GM21390 (cell line): ENCODE measurements at regions not wholly inside any gene's neighbourhood (a gene's known extent, or its start where the extent isn't known, plus 50 kb on each side); places are given as distances from the start of the nearest gene placed in this dataset.

Experiments
- ATAC-seq: cut with Tn5 transposase; IDR thresholded peaks from one replicate; pipeline ENCODE4 v1.9.1; 2021; ENCODE audit not compliant: unreplicated experiment

DNA sequence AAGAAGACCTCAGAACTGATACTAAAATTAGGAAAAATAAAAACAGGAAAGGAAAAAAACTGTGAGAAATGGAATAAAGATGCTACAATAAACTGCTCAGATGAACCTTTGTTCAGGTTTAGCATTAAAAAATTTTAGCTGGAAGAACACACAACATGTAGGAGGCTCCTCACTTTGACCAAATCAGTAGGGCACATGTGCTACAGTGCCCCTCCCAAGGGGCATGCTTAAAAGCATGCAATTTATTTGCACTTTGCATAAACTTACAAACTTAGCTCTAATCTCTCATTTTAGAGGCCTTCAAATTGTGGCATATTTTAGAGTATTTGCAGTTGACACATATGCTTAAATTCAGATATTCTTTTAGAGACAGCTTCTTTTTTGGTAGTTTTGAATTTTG, 570.2 kb downstream of the UTRN start:
- no peak for ATAC-seq

DNA sequence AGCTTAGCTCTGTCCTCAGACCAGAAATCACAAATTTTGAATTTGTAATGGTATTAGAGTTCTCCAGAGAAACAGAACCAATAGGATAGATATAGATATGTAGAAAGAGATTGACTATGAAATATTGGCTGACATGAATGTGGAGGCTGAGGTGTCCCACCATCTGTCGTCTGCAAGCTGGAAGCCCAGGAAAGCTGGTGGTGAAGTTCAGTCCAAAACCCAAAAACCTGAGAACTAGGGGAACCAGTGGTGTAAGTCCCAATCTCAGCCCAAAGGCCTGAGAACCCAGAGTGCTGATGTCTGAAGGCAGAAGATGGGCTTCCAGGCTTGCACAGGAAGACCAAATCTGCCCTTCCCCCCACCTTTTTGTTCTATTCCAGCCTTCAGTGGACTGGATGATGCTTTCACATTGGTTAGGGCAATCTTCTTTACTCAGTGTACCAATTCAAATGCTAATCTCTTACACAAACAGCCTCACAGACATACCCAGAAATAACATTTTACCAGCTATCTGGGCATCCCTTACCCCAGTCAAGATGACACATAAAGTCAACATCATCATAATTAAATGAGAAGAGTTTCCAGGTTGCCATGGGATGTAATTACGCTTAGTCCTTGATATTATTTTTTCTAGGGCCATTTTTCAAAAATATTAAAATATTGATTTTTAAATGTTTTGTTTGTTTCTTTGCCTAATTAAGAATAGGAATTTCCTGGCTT, 570.8 kb downstream of the UTRN start:
- no peak for ATAC-seq

DNA sequence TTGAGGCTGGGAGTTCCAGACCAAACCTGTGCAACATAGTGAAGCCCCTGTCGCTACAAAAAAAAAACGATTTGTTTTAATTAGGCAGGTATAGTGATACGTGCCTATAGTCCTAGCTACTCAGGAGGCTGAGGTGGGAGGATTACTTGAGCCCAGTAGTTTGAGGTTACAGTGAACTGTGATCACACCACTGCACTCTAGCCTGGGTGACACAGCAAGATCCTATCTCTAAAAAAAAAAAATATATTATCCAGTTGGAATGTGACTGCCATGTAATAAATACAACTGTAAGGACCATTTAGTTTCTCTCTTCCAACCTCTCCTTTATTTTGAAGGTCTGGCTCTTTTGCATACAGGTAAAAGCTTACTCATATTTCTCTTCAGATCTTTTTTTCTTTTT, 571.5 kb downstream of the UTRN start:
- ATAC-seq, result no peak

DNA sequence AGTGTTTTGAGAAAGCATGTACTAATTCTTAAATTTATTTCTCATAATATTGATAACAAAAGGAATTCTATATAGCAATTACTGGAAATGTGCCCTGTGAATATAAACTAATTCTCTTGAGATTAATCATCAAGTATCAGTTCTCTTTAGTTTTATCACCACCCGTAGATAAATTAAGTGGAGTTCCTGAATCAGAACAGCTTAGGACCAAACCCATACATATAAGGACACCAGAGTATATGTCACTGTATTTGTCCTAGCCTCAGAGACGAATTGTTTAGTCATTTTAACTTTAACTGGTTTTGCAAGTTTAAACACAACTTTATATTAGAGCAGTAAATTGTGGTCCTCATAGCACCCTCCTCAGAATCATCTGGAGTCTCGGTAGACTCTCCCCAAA, 572.0 kb downstream of the UTRN start:
- ATAC-seq, result no peak

DNA sequence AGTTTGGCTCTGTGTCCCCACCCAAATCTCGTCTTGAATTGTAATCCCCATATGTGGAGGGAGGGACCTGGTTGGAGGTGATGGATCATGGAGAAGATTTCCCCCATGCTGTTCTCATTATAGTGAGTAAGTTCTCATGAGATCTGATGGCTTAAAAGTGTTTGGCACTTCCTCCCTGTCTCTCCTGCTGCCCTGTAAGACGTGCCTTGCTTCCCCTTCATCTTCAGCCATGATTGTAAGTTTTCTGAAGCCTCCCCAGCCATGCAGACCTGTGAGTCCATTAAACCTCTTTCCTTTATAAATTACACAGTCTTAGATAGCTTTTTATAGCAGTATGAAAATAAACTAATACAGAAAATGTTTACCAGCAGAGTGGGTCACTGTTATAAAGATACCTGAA, 577.6 kb downstream of the UTRN start:
- ATAC-seq, result no peak

DNA sequence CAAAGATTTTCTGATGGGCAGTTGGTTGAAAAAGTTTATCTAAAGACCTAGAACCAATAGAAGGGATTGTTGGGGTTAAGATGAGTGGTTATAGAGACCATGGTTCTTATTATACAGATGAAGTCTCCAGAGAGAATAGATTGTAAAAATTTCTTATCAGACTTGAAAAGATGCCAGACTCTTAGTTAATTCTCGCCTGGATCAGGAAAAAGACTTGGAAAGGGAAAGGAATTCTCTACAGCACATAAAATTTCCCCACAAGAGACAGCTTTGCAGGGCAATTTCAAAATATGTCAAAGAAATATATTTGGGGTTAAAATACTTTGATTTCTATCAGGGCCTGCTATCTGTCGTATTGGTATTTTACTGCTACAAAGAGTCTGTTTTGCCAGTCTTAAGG, 582.6 kb downstream of the UTRN start:
- ATAC-seq, result no peak

DNA sequence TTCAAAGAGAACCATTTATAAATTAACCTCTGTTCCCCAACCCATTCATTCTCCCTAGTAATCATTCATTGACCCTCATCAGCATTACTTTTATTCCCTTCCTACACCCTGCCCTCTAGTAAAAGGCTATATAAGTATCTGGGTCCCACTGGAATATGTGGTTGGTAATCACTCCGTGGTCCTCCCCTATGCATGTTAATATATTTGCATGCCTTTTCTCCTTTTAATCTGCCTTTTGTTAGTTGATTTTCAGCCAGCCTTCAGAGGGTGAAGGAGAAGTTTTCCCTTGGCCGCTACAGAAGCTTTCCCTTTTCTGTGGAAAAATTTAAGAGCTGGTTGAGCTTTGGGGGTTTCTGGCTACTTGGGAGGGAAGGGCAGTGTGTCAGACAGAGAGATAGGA, 585.6 kb downstream of the UTRN start:
- no peak for ATAC-seq

DNA sequence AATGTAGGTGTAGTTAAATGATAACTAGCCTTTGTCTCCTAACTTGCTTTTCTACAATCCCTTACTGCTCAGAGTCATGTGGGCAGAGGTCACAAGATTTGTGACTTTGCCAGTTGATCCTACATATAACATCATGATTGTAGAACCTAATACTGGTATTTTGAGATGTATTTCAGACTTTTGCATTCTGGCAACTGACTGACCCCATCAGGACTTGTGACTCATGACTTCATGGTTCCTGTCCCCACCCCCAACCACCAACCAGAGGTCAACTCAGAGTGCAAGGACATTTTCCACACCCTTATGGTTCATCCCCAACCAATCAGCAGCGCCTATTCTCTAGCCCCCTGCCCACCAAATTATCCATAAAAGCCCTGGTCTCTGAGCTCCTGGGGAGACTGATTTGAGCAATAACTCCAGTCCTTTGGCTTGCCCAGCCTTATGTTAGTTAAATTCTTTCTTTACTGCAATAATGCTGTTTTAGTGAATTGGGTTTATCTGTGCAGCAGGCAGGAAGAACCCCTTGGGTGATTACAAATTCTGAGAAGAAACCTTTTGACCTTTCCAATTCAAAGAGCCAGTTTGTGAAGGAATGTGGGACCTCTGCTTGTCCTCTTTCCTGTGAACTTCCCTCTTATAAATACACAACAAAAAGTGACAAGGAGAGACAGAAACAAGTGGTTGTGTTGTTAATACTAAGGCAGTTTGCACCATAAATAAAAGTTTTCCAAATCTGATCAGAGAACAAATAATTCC, 588.7 kb downstream of the UTRN start:
- no peak for ATAC-seq

DNA sequence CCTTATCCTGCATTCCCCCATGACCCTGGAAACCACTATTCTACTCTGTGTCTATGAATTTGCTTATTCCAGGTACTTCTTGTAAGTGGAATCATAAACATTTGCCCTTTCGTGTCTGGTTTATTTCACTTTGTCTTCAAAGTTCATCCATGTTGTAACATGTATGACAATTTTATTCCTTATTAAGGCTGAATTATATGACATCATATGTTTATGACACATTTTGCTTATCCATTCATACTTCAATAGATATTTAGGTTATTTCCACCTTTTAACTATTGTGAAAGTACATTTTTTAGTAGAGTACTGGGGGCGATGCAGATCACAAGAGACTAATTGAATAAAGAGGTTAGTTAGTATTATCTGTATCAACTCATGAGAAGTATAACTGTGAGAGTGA, 591.6 kb downstream of the UTRN start:
- no peak for ATAC-seq

DNA sequence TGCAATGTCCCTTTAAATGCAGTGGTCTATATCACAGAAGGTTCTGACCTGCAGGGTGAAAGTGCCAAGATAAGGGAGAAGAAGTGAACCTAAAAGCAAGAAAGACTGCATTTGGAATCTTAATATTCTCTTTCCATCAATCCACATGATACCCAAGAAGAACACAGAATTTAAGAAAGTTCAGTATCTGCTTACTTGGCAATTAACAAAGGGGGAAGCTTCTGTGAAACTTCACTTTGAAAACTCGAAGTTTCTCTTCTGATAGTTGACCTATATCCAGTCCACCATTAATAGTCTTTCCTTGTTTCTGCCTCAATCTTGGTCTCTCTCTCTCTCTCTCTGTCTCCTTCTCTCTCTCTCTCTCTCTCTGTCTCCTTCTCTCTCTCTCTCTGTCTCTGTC, 592.0 kb downstream of the UTRN start:
- no peak for ATAC-seq

DNA sequence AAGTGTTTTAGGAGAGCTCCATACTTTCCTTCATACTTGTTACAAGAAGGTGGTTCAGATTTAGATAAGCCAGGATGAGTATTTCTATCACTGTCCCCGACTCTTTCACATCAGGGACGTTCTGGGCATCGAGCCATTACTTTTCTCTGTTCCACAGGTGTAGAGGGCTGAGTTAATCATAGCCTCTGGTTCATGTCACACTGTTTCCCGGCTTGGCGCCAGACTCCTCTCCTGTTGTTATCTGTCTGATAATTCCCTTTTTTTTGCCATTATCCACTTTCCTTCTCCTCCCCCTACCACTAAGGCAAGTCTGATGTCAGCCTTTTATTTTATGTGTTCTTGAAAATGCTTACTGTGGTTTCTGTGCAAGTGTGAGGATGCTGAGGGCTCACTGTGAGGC, 593.4 kb downstream of the UTRN start:
- ATAC-seq, result no peak

DNA sequence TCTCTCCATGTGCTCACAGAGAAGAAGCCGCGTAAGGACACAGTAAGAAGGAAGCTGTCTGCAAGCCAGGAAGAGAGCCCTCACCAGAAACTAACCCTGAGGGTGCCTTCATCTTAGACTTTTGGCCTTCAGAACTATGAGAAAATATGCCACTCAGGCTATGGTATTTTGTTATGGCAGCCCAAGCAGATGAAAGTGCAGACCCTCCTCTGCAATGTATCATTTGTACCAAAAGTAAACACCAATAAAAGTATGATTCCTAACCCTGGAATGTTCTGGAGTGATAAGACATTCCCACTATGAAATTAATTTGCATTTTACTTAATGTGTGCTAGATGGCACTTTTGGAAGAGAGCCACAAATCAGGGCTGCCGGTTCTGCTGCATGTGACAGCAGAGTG, 594.3 kb downstream of the UTRN start:
- ATAC-seq, result no peak

DNA sequence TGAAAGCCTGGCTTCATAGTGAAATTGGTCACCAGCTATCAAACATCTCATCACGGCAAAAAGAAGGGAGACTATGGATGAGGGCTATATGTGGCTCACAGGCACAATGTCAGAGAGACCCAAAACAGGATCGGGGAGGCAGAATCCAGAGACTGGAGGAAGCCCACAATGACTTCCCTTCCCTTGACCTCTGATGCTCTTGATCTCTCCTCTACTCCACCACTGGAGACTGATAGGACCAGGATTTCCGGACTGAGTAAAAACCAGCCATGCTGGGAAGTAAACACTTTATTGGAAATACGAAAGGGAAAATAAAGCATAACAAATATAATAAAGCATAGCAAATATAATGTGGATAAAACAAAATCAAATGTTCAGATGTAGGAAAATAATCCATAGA, 597.3 kb downstream of the UTRN start:
- no peak for ATAC-seq

DNA sequence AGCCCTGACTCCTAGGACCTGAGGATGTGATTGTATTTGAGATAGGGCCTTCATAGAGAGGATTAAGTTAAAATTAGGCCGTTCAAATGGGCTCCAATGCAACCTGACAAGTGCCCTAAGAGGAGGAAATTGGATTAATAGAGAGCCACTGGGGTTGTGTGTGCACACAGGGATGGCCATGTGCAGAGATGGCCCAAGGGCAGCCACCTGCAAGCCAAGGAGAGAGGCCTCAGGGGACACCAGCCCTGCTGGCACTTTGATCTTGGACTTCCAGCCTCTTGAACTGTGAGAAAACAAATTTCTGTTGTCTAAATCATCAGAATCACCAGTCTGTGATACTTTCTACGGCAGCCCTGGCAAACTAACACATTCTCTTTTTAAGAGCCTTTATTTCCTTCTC, 598.8 kb downstream of the UTRN start:
- ATAC-seq, result no peak

DNA sequence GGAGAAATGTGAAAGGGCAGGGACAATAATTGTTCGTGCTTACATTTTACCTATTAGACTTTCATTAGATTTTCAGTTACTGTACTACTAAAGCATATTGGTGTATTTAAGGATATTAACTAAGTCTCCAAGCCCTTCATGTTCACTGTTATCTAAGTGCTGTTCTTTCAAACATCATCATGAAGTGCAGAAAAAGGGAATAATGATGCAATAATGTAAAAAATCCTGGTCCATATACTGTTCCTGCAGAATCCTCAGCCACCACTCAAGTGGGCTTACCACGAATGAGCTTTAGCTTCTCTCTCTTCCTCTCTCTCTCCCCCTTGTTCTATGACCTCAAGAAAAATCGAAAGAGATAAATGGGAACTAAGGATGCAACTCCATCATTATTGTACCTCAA, 600.7 kb downstream of the UTRN start:
- no peak for ATAC-seq

DNA sequence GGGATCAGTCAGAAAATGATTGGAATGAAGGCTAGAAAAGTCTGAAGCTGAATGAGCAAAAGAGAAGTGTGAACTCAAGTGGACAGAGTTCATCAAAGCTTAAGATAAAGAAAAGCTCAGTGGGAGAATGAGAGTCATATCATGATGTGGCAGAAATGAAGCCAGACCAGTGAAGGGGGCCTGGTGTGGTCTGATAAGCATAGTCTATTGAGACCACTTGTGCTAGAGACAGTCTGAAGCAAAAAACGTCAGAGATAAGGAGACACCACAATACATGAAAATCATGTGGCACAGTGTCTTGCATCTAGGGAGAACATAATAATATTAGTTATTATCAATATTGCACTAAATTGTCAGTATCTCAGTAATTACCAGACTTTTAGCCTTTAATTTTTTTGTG, 601.5 kb downstream of the UTRN start:
- ATAC-seq, result no peak

DNA sequence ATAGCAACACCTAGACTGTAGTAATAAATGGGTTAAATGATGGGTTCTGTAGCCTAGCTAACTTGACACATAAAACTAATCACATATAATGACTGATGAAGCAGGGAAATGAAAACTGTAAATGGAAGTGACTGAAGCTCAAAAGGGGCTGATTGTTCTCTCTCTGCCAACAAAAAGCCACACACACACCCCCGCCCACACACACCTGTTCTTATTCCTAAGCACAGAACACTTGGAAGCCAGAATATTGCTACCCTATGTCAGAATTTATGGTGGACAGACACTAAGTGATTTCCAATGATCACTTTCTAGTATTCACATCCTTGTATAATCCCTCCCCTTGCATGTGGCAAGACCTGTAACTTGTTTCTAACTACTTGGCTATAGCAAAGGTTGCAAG, 603.5 kb downstream of the UTRN start:
- ATAC-seq, result no peak

DNA sequence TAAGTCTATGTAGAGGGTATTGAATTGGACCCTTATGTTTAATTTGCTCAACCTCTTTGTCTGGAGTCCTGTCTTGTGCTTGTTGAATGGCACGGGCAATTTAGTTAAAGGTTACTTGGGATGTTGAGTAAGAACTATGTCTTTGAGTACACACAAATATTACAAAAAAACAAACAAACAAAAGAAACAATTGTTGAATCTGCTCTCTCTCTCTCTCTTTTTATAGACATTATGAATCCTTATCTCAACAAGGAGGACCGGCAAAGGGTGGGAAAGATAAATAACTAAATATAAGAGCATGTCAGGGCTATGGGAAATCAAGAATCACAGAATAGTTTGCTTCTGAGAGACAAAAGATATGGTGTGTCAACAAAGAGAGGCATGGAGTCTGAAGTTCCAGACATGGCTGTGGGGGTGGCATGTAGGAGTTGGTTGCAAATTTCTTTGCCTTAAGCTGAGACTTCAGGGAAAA, 608.6 kb downstream of the UTRN start:
- no peak for ATAC-seq

DNA sequence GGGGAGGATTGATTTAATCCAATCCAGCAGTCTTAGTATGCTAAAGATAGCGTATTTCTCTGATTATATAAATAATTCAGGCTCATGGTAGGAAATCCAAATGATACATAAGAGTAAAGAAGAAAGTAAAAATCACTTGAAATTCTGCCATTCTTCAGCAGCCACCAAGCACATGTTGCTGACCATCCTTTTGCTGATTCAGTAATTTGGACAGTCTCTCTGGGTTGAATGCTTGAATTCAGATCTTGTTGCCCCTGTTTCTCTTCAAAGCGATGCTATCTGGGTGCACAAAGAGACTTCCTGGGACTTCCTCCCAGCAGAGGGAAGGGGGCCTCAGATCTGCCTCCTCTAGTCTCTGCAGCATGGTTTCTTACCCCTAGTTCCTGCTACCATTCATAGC, 609.1 kb downstream of the UTRN start:
- ATAC-seq, result no peak

DNA sequence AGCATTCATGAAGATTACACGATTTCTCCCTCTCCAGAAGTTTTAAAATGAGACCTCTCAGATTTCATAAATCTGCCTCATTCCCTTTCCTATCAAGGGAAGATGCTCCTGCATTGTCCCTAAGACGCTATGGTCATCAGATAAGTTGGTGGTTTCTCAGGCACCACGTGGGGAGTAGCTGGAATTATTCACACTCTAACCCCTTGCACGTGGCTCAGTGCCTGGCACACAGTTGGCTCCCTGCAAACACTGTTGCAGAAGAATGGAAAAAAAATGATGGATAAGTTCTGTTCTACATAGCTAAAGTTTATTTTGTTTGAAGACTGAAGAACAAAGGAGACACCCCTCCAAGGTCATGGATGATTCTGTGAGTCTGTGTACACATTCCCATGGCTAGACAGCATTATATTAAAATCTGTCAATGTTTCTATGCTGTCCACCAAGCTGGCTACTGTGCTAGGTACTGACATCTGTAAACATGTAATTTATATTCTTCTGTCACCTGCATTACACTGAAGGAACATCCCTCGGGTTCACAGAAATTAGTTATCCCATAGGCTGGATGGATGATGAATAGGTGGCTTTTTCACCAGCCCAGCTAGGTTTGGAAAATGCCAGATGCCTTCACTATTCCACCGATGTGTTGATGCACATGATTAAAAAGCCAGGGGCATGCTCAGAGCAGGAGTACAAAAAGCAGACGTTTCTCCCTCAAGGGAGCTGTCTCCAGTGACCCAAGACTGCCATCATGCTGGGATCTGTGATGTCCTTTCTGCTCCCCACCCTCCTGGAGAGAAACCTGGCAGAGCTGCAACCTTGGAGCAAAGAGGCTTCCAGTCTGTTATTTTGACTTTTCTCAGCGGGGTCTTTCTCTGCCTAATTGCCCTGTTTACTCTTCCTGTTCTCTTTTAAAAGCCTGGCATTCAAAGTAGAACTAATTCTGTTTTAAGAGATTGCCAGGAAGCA, 610.5 kb downstream of the UTRN start:
- ATAC-seq, result no peak

DNA sequence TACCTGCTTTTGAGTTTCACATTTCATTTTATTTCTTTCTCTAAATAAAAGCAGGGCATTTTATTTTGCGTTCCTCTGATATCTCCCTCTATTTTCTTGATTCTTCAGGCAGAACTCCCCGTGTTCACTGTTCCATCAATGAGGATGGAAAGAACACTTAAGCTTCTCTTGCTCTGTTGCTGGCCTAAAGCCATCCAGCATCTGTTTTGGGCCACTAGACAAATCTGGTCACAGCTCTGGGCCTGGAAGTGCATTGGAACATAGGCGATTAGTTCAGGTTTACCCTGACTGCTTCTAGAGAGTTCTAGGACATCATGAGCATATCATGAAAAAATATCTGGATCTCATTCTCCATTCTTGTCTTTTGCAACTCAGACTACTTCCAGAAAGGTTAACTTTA, 611.2 kb downstream of the UTRN start:
- no peak for ATAC-seq

DNA sequence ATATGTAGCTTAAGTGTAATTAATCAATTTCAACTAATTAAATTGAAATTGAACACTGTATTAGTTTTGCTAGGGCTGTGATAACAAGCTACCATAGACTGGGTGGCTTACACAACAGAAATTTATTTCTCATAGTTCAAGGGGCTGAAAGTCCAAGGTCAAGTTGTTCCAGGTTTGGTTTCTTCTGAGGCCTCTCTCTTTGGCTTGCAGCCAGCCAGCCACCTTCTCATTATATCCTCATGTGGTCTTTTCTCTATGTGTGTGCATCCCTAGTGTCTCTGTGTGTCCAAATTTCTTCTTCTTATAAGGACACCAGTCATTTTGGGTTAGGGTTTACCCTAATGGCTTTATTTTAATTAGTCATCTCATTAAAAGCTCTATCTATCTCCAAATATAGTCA, 611.7 kb downstream of the UTRN start:
- no peak for ATAC-seq
